ENCODE measurements at regions not wholly inside any gene's neighbourhood (a gene's known extent, or its start where the extent isn't known, plus 50 kb on each side); places are given as distances from the start of the nearest gene placed in this dataset.

GRCh38 chr4:136078976-136079375 lies 1453.3 kb downstream of the PCDH18 start:
- H3K27ac ChIP-seq, result no peak overlapping the region
- TF ChIP-seq ZFX (IDR thresholded peaks at IDR 0.05; ENCODE audit: borderline replicate concordance) (no peak), CTCF (IDR thresholded peaks at IDR 0.05) (no peak)

GRCh38 chr4:136056748-136057147 lies 1475.5 kb downstream of the PCDH18 start:
- TF ChIP-seq ZFX (IDR thresholded peaks at IDR 0.05; ENCODE audit: borderline replicate concordance) (no peak), CTCF (IDR thresholded peaks at IDR 0.05) (no peak)
- H3K27ac ChIP-seq, result no peak overlapping the region

GRCh38 chr4:136055360-136055759 lies 1476.9 kb downstream of the PCDH18 start:
- no peak overlapping the region for H3K27ac ChIP-seq
- no peak for TF ChIP-seq CTCF (IDR thresholded peaks at IDR 0.05)
- TF ChIP-seq ZFX (IDR thresholded peaks at IDR 0.05; ENCODE audit: borderline replicate concordance), result no peak

GRCh38 chr4:136036744-136037143 lies 1495.5 kb downstream of the PCDH18 start:
- H3K27ac ChIP-seq, result no peak overlapping the region
- TF ChIP-seq CTCF (IDR thresholded peaks at IDR 0.05), result no peak
- no peak for TF ChIP-seq ZFX (IDR thresholded peaks at IDR 0.05; ENCODE audit: borderline replicate concordance)

GRCh38 chr4:136032391-136032790 lies 1499.9 kb downstream of the PCDH18 start:
- no peak overlapping the region for H3K27ac ChIP-seq
- no peak for TF ChIP-seq CTCF (IDR thresholded peaks at IDR 0.05)
- TF ChIP-seq ZFX (IDR thresholded peaks at IDR 0.05; ENCODE audit: borderline replicate concordance), result no peak

GRCh38 chr4:136025540-136025939 lies 1506.8 kb downstream of the PCDH18 start:
- no peak for TF ChIP-seq CTCF (IDR thresholded peaks at IDR 0.05)
- TF ChIP-seq ZFX (IDR thresholded peaks at IDR 0.05; ENCODE audit: borderline replicate concordance), result no peak
- no peak overlapping the region for H3K27ac ChIP-seq

GRCh38 chr4:136017556-136017955 lies 1514.7 kb downstream of the PCDH18 start:
- no peak for TF ChIP-seq CTCF (IDR thresholded peaks at IDR 0.05)
- no peak for TF ChIP-seq ZFX (IDR thresholded peaks at IDR 0.05; ENCODE audit: borderline replicate concordance)
- H3K27ac ChIP-seq, result no peak overlapping the region
